ENCODE measurements at regions not wholly inside any gene's neighbourhood (a gene's known extent, or its start where the extent isn't known, plus 50 kb on each side); places are given as distances from the start of the nearest gene placed in this dataset.
A peak's percentile ranks its signal among the peaks of the same experiment; 100 is the strongest.

DNA sequence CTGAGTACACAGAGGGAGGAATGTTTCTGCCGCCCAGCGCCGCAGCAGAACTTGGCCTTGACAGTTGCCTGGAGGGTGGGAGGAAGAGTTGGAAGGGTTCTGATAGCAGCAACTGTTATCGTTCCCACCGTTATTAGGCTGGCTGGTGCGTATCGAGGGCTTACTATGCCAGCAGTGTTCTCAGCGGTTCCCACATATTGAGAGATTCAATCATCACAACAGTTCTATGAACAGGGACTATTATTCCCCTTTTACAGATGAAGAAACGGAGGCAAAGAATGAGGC lies 380.1 kb upstream of the SULF2 start:
- DNase-seq = no peak

DNA sequence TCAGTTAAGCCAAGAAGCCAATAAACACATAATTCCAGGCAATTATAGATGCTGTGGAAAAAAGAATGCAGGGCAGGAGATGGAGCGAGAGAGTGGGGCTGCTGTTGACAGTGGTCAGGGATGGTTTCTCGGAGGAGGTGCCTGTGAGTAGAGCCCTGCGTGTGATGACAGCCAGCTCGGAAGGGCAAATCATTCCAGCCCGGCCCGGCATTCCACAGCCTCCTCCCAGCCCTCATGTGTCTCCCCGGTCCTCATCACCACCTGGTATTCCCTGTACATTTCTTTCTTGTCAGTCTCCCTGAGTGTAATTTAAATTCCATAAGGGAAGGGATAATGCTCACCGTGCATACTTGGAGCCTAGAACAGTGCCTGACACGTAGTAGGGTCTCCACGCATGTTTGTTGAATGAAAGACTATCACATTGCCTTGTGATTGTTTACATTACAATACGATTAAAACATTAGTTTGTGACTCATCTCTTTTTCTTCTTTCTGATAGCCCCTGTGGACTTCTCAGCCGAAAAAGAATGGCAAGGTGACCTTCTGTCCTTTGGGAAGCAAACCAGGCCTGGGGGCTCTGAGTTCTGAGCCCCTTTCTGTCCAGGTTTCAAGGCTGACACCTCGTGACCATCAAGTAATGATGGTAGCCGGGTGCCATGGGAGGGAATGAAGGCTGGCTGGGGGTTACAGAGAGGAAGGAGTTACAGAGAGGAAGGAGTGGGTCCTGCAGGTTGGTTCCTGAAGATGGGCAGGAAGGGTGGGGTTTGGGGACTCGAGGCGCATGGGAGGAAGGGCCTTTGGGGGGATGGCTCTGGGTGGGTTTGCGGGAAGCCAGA lies 379.5 kb upstream of the SULF2 start:
- no peak for DNase-seq

DNA sequence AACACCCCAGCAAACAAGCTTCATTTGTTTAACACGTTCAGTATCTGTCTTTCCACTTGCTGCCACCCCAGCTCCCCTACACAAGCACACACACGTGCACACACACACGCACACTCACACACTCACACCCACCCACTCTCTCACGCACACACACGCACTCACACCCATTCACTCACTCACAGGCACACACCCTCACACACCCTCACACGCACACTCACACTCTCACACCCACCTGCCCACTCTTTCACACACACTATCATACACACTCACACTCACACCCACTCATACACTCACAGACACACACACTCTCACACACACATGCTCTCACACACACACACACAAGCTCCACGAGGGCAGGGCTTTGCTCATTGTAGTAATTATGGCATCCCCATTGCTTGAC lies 378.8 kb upstream of the SULF2 start:
- DNase-seq = no peak

DNA sequence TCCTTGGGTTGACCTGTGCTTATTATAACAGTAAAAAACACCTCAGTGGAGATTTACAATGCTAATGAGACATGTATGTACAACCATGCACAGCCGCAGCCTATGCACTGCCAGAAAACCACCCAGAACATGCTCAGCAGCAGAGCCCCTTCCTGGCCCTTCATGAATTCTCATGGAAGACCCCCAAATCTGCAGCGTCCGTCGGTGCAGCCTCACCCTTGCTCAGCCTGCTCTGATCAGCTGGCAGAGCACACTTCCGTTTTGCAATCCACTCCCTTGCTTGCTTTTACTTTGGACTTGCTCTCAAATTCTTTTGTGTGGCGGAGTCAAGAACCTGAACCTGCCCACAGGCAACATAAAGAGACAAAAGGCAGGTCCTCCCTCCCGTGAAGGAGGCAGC lies 378.2 kb upstream of the SULF2 start:
- no peak for DNase-seq

DNA sequence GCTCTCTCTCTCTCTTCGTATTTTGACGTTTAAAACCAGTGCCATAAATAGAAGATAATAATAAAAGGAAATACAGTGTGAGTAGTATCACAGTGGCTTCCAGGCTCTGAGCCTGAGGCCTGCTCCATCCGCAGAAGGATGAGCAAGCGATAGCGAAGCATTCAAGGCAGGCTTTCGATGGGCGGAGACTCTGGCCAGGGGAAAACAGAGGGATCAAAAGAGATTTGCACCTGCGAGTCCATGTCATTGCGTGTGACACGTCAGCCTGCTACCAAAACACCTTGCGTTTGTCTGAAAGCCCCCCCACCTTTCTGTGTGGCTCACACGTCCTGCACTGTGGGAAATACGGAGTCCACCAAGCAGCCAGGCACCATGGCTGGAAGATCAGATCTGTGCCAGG lies 377.3 kb upstream of the SULF2 start:
- DNase-seq = no peak

DNA sequence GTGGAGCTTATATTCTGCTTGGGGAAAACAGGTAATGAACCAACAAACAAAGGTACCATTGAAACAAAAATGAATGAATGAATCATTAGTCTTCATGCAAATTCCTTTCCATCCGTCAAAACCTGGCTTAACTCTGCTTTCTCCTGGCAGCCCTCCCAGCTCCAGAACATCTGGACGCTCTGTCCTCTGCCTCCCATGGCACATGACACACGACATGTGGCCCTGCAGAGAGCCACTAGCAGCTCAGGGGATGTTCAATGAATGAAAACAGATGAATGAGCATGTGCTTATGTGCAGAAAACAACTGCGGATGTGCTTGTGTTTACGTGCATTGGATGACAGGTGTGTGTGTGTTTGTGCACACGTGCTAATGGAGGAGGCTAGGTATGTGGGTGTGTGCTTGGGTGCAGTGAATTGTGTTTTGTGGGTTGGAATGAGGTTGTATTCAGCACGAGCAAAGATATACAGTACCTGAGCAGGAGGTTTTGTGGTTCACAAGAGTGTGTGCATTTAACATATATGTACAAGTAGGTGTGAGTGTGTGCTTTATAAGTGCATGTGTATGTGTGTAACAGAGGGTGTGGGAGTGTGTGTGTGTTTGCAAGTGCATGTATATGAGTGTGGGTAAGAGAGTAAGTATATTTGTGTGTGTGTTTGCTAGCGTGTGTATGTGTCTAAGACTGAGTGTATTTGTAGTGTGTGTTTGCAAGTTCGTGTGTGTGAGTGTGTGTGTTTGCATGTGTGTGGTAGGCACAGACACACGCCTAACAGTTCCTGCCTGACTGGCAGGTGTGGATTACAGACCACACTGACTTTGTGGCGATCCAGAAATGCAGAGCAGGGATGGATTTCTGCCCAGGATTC lies 374.1 kb upstream of the SULF2 start:
- no peak for DNase-seq

DNA sequence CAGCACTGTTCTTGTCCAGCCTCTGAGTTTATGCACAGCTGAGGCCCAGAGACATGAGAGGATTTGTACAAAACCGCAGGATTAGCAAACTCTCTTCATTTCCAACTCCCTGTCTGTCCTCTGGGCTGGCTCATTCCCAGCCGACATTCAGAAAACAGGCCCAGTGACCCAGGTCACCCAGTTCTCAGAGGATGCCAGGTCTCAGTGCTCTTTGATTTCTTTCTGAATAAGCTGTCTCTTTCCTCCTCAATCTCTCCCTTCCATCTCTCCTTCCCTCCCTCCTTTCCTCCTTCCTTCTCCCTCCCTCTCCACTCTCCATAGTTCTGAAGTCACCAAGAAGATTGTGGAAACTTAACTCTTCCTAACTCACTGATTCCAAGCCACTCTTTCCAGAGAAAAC lies 372.7 kb upstream of the SULF2 start:
- no peak for DNase-seq

DNA sequence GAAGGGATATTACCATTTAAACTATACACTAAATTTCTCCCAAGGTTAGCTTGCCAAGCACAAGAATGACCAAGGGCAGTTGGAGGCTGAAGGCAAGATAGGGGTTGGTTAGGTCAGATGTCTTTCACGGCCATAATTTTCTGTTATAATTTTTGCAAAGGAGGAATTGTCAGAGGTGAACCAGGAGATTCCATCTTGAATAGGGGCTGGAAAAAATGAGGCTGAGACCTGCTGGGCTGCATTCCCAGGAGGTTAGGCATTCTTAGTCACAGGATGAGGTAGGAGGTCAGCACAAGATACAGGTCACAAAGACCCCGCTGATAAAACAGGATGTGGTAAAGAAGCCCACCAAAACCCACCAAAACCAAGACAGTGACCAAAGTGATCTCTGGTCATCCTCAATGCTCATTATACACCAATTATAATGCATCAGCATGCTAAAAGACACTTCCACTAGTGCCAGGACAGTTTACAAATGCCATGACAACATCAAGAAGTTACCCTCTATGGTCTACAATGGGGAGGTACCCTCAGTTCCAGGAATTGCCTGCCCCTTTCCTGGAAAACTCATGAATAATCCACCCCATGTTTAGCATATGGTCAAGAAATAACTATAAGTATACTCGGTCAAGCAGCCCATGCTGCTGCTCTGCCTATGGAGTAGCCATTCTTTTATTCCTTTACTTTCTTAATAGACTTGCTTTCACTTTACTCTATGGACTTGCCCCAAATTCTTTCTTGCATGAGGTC lies 371.8 kb upstream of the SULF2 start:
- no peak for DNase-seq

DNA sequence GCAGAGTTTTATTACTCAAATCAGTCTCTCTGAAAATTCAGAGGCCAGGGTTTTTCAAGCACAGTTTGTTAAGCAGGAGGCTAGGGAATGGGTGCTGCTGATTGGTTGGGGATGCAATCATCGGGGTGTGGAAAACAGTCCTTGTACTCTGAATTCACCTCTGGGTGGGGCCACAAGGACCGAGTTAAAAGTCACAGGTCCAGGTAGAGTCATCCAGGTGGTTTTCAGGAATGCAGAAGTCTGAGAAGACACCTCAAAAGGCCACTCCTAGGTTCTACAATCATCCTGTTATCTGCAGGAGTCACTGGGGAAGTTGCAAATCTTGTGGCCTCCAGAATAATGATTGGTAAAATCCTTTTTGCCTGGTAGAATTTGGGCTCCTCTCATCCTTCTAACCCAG lies 371.2 kb upstream of the SULF2 start:
- DNase-seq = no peak

DNA sequence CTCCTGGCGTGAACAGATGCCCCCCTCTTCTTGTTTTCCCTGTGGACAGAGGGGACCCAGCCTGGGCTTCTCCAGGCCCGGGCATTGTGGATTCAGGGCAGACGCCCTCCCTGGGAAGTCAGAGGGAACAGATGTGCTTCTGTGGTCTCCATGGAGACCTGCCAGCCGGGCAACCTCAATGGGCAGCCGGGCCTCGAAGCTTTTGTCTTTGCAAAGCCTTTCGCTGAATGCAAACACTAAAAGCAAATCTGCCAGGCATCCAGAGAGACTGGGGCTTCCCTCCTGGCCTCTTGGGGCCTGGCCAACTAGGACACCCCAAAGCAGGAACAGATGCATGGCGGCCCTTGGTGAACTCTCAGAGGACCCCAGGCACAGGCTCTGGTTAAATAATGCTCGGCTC lies 370.0 kb upstream of the SULF2 start:
- no peak for DNase-seq

DNA sequence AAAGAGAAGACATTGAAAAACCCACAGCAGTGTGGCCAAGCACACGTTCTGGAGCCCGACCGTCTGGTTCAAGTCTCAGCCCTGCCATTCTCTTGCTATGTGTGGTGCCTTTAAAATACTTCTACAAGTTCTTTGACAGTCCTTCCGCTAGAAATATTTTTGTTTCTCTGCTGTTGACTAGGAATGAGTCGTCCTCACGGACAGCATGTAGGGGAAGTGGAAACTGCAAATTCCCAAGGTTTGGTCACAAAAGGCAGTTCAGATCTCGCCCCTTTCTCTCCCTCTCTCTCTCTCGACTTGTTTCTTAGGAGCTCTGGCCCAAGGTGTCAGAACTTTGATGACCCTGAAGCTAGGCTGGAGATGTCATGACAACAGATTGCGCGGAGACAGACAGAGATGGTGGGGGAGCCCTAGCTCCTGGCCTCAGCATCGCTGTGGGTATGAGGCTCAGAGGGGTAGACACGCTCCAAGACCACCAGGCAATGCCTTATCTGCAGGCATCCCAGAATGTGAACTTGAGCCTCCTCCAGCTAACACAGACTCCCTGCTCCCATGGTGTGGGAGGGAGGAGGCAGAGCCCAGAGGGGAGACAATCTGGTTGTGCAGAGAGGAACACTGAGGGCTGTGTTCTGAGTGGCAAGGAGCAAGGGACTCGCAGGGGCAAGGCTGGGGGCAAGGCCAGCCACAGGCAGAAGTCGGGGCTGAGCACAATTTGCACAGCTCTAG lies 368.9 kb upstream of the SULF2 start:
- no peak for DNase-seq

DNA sequence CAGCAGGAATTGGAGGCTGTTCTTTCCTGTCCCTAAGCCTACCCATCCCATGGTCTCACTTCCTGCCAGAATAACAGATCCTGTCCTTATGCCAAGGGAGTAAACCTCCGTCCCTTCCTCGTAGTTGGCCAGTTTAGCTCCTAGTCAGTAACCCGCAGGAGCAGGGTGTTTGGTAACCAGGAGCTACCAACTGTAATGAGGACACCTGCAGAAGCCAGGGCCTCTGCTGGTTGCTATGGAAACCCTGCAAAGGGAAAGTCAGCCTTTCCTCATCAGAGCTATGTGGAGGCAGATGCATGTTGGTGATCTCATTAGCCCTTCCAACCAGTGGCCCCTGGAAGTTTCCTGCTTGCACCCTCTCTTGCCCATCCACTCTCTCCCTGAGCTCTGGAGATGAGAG lies 368.2 kb upstream of the SULF2 start:
- peak; percentile 58 for DNase-seq

DNA sequence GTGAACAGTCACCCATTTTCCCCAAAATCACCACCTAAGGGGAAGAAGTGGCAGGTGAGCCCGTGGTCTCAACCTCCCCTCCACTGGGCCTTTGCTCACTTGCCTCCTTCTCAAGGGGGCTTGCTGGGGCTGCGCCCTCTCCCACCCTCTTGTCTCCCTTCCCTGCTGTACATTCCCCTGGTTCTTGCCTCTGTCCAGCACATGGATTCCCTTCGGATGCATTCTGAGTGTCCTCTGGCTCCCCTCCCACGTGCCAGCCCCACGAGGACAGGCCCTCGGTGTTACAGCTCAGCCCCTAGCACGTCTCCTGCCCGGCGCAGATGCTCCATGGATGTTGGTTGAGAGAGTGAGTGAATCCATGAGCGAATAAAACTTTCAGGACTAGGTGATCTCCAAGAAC lies 367.8 kb upstream of the SULF2 start:
- DNase-seq = no peak

DNA sequence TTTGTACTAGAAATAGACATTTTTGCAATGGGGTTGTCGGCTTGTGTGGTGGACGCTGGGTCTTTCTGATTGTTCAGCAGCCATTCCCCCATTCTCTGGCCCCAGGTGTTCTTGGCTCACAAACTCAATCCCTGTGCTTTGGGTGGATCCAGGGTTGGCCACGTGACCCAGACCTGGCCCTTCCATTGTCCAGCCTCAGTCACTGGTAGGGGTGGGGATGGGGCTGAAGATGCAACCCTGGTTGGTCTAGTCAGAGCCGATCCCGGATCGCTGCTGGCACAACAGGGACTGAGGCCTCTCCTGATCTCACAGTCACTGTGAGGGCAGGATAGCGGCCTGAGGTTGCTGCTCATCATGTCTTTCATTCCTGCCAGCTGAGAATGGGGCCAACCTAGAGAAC lies 365.3 kb upstream of the SULF2 start:
- no peak for DNase-seq

DNA sequence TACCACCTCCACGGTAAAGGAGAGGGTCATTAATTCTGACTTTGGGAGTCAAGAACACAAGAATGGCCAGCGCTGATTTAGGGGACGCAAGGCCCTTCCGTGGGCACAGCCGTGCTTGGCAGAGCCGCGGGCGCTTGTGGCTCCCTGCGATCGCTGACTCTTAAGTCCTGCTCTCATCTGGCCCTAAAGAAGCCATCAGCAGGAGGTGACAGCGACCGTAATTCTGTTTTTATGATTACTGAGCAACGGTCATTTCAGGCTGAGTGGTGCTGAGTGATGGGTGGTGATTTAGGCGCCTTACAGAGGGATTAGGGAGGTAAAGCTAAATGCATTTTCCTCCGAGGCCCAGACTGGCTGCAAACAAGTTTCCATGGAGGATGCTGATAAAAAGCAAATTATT lies 364.6 kb upstream of the SULF2 start:
- DNase-seq = no peak

DNA sequence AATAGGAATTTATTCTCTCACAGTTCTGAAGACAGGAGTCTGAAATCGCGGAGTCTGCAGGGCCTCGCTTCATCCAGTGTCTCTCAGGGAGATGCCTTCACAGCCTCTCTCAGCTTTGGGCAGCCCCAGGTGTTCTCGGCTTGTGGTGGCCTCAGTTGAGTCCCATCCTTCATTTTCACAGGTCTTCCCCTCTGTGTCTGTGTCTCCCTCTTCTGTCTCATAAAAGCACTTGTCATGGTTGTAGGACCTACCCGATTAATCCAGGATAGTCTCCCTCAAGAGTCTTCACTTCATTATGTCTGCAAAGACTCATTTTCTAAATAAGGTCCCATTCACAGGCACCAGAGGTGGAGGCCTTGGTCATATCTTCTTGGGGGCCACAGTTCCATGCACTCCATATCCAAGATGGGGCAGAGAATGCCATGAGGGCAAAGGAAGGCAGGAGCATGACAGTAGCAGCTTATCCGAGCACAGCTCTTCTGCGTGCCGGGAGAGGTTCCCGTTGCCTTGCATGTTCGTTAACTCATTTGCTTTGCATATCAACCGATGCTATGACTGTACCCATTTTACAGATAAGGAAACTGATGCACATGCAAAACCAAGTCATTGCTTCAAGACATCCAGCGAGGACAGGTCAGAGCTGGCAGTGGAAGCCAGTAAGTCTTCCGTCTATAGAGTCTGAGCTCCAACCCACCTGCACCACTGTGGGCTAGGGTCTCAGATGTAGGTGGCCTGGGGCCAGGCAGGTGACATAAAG lies 363.8 kb upstream of the SULF2 start:
- DNase-seq = no peak

DNA sequence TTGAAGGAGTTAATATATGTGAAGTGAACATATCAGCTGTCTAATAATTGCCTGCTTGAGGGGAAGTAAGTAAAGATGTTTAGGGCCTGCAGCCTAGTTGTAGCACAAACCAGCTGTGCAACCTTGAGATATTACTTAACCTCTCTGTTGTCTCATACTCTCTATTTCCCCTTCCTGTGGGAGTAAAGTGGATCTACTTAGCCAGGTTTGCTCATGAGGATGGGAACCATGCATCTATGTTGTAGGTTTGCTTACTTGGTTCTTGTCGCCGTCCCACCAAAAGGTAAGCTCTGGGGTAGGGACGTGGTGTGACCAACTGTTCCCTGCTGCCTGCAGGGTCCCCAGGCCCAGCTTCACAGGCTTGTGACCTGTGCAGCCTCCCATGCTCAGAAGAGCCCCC lies 362.7 kb upstream of the SULF2 start:
- DNase-seq = no peak

DNA sequence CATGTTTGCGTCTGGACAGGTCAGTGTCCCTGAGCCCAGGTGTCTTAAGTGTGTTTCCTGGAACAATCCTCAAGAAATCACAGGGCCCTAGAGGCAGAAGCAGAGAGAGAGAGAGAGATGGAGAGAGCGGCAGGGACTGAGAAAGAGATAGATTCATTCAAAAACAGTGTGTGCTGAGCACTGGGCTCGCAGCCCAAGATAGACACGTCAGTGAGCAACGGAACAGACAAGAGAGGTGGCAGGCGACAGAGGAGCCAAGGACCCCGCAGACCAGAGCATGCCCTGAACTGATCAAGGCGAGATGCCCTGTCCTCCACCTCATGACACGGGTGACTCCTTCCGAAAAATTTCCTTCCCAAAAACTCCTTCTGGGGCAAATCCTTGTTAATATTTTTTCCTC lies 362.0 kb upstream of the SULF2 start:
- DNase-seq = no peak

DNA sequence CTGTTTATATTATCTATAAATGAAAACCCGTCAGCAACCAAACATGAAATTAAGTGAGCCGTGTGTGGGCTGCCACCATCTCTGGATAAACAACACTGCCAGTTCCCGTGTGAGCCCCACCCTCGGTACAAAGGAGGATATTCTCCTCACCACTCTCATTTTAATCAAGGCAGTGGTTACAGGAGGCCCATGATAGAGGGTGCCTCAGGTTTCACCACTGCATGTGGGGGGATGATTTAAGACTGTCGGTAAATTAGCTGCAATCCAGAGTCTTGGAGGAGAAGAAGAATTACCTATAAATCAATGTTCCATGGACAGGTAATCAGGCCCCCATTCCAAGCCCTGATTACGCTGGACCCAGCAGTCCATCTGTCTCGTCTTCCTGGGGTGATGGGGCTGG lies 361.6 kb upstream of the SULF2 start:
- DNase-seq = no peak

DNA sequence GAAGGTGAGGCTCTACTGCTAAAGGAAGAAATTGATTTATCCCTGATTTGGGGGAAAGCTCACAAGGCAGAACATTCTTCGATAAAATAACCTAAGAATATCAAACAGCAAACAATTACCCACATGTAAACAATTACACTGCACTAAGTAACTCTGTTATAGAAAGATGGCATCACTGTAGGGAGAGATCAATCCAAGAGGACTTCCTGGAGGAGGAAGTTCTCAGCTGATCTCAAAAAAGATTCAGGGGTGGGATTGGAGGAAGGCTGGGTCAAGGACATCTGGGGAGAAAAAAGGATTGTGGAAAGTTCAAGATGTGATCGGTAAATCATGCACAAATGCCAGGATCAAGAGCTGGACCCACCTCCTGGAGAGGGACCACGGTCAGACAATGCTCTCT lies 361.0 kb upstream of the SULF2 start:
- DNase-seq = no peak

DNA sequence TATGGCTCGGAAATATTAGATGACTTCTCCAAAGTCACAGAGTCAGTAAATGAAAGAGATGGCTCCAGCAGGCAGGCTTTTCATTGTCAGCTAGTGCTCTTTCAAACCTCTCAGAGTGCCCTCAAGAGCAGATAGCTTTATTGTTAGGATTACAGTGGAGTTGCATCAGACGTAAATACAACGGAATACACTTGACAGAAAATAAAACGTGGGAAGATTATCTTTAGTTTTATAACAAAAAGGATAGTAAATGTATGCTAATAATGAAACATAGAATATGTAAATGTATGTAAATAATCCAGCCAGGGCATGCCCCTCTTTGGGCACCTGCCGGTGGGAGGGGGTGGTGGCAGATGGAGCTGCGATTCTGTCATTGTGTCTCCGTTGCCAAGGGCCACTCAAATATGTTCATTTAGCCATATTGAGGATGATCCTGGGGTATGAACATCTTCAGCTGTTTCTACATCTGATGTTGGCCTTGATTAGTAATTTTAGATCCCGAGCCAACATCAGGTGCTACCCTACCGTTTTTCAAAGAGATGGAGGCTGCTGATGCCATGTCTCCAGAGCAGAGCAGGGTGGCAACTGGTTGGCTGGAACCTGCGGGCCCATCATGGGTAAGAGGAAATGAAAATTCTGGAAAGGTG lies 358.3 kb upstream of the SULF2 start:
- DNase-seq = no peak

DNA sequence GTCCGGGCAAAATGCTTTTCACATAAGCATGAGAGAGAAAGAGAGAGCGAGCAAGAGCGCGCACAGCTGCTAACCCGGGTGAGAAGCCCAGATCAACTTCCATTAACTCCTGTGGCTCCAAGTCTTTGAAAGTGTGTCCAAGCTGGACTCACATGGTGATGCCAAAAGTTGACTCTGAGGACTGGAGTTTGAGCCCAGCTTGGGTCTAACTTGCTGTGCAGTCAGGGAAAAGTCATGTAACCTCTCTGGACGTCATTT lies 357.2 kb upstream of the SULF2 start:
- DNase-seq = no peak

Measured in femur (tissue), 1 donor.